Stimulated activated CD4-positive, alpha-beta T cell treated with anti-CD3 and anti-CD28 coated beads, Interleukin-12 subunit alpha, Interleukin-12 subunit beta, amount 100 ng/mL, for 4 hours (primary cell): ENCODE measurements at regions not wholly inside any gene's neighbourhood (a gene's known extent, or its start where the extent isn't known, plus 50 kb on each side); places are given as distances from the start of the nearest gene placed in this dataset.
"Not testable (repeated sequence)": the region's sequence is repeated elsewhere in the genome, so short reads cannot be mapped to it uniquely, and the experiment has no call there.

ENCODE experiments used
- DNase-seq: peaks from one replicate; pipeline ENCODE4 v3.0.0-alpha.2; 2020

DNA sequence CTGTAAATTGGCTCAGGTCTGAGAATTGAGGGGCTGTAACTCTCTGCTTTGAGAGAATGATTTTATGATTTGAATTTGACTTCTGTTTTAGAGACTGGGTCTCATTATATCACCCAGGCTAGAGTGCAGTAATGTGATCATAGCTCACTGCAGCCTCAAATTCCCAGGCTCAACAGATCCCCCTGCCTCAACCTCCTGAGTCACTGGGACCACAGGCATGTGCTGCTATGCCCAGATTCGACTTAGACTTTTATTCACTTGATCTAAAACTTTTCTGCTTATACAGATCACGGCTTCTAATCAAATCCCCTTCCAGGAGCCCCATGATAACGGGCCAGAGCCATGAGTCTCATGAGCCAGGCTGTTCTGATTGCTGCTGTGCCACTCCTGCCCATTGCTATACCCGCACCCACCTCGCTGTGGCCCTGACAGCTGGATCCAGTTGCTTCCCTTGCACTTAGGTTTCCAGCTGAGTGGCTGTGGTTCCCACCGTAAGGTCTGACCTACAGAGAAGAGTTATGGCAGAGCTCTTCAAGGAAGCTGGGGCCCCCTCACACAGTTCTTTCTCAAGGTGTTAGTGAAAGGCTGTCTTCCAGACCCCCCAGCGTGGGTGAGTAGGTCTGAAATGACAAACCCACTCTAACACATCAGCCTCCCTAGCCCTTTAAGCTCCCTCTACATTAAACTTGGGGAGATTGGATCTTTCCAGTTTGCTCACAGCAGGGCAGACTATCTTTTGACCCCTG is 251.2 kb upstream of the SGCG start:
- no peak for DNase-seq

DNA sequence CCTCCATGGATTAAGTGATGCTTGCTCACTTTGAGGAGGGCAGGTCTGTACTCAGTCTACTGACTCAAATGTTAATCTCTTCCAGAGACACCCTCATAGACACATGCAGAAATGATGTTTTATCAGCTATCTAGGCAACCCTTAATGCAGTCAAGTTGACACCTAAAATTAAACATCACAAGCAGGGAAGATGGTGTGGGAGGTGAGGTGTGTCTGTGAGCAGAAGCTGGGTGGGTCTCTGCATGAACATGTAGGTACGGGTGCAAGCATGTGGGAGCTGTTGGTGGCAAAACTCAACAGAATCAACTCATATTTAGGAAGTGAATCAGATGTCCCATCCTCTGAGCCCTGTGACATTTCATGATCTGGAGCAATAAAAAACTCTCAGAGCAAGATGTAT is 249.2 kb upstream of the SGCG start:
- no peak for DNase-seq

DNA sequence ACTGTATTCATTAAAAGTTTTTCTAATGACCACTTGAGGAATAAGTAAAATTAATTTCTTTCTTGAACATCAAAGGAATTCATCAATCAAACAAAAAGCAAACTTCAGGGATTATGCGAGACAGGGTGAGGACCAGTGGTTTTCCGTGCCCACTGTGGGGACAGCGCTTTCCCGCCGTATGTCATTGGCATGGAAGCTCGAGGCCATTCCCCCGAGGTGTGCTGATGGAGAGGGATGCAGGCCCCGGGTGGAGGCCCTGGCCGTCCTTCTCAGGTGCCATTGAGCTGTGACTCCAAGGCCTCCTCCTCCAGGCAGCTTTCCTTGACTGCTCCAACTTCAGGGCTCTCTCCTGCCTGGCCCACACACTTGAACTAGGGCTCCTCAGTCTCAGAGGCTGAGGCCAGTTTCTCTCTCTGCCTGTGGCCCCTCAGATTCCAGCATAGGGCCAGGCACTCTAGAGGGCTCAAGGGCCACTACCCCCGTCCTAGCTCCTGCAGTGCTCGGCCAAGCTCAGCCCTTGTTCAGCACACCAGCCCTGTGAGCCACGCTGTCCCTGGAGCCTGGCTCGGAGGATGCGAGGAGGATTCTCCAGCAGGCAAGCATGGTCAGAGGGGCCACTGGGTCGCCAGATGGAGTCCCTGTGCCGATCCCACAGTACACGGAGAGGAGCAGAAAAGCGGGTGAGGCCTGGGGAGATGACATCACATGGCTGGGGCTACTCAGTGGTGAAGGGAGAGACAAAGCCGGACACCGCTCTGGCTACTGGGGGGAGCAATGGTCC is 248.0 kb upstream of the SGCG start:
- DNase-seq: not testable (repeated sequence)

DNA sequence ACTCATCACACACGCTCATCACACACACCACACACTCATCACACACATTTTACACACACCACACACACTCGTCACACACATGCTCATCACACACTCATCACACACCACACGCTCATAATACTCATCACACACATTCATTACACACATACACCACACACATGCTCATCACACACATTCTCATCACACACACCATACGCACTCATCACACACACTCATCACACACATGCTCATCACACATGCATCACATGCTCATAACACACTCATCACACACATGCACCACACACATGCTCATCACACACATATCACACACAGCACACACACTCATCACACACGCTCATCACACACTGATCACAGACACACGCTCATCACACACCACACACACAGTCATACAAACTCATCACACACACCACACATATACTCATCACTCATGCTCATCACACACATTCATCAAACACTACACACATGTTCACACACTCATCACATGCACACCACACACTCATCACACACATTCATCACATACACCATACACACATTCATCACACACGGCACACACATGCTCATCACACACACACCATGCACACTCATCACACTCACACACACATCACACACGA is 247.1 kb upstream of the SGCG start:
- no peak for DNase-seq

DNA sequence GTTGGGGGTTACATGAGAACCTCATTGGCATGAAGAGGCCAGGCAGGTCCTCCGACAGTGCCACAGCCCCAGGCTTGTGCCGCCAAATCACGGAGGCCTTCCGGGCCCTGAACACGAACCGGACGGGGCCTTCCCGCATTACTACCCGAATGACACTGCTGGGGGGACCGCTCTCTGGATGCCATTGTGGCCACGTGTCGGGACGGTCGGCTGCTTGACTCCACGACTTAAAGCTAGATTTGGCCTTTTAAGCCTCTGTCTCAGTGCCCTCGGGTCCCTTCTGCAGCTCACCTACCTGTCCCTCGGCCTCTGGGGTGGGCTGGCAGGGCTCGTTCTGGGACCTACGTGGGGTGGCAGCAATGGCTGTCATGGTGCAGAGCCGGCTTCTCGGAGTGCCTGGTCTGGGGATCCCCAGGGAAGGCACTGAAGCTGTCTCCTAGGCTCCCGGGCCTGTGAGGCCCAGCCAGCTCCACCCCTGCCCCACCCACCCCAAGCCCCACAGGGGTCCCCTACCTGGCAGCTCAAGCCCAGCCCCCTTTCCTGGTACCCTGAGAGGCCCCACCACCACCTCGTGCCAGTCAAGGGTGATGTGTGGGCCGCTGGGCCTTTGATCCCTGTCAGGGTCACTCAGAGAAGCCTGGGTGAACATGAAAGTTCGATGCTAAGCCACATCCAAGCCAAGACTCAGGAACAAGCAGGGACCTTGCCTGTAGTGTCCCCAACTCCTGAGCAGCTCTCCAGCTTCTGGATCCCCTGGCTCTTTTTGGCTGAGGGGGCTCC is 245.8 kb upstream of the SGCG start:
- no peak for DNase-seq

DNA sequence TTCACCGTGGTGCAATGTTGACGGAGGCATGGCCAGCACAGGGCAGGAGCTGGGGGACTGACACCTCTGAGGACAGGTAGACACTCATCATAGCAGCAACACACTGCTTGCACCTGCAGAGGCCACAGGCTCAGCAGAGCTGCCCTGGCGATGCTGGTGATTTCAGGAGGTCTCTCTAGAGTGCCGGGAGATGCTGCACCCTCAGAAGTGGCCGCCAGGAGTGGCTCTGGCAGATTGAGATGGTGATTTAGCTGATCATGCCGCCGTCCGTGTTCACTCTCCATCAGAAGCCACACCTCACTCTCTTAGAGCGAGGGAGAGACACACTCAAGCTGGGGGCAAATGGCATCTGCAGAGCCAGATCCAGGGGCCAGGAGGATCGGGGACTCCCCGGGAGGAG is 244.6 kb upstream of the SGCG start:
- DNase-seq: no peak

DNA sequence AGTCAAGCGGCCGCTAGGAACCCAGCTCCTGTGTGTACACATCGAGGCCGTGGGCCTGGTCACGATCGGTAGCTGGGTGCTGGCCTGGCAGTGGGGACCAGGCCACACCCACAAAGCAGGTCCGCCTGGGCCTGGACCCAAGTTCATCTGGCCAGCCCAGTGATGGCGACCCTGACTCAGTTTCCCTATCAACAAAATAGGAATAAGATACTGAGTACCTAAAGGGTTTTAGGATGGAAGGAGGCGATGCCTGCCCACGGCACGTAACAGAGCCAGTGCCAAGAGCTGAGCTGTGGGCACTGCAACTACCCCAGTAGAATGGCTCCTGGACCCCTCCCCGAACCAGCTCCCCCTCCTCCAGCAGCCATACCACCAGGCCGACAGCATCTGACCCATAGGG is 243.5 kb upstream of the SGCG start:
- no peak for DNase-seq

DNA sequence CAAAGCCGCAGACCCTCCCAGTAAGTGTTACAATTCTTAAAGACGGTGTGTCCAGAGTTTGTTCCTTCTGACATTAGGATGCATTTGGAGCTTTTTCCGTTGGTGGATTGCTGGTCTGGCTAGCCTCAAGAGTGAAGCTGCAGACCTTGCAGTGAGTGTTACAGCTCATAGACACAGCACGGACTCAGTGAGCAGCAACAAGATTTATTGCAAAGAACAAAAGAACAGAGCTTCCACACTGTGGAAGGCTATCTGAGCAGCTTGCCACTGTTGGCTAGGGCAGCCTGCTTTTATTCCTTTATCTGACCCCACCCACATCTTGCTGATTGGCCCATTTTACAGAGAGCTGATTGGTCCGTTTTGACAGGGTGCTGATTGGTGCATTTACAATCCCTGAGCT is 242.8 kb upstream of the SGCG start:
- no peak for DNase-seq

DNA sequence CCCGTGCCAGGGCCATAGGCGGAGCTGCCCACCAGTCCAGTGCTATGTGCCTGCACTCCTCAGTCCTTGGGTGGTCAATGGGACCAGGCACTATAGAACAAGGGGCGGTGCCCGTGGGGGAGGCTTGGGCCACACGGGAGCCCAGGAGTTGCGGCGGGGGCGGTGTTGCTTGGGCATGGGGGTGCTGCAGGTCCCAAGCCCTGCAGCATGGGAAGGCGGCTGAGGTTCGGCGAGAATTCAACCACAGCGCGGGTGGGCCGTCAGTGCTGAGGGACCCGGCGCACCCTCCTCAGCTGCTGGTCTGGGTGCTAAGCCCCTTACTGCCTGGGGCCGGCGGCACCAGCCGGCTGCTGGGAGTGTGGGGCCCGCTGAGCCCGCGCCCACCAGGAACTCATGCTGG is 242.2 kb upstream of the SGCG start:
- no peak for DNase-seq

DNA sequence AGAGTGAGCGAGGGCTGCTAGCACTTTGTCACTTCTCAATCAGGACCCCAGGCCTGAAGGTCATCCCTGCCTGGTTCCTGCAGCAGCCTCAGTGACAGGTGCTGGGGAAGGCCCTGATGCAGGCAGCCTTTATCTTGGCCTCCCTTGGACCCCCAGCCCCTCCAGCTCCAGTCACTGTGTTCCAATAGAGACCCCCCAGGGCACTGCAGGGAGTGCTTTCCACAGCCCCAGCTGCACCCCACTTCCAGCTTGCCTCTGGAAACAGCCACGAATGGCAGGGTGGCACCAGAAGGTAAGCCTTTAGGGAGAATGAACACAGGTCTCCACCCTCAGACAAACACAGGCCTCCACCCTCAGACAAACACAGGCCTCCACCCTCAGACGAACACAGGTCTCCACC is 241.6 kb upstream of the SGCG start:
- no peak for DNase-seq

DNA sequence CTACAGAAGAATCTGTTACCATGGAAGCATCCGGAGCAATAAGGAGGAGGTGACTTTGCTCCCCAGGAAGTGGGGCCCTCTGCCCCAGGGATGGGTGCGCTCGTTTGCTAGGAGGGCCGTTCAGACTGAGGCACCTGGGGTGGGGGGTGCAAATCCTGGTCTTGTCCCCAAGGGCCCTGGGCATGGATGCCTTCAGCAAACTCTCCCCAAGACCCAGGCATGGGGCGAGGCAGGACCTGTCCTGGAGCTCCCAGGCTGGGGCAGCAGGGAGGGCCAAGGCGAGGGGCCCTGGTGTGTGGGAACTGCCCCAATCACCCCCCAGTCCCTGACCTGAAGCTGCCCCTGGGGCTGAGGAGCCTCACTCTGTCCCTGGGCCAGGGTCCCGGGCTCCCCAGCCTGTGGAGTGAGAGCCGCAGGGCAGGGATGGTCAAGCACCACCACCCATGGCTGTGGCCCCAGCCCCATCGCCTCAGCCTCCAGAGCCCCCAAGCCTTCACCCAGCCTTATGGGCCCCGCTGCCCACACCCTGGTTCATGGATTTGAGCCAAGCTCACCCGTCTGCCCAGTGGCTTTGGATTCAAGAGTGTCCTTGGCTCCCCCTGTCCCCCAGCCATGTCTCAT is 240.6 kb upstream of the SGCG start:
- DNase-seq: no peak

DNA sequence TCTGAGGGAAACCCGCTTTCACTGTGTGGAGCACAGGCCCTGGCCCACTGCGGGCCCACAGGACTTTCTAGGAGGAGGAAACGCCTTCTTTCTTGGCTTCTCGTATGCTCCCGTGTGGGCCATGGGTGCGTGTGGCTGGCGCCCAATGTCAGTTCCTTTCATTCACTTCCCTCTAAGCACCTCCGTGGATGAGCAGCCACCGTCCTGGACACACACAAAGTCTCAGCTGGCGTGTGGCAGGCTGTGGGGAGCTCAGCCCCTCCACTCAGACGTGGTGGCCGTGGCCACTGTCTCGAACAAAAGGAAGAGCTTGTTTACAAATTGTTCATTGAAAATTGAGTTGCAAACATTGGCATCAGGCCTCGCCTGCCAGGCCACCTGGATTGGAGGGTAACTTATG is 240.0 kb upstream of the SGCG start:
- no peak for DNase-seq

DNA sequence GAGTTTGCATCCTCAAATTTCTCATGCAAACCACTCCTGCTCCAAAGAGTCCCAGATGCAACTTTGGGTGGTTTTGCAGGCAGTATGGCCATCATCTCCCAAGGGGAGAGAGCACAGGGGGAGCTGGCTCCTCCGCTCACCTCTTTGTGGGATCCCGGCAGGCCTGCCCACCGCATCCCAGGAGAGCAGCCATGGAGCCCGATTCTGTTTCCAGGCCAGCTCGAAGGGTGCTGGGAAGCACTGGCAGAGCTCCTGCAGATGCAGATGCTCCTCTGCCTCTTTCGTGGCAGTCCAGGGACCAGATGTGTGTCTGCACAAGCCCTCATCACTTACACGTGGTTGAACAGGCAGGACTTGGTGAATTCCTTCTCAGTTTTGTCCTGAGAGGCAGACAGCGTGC is 239.3 kb upstream of the SGCG start:
- DNase-seq: not testable (repeated sequence)

DNA sequence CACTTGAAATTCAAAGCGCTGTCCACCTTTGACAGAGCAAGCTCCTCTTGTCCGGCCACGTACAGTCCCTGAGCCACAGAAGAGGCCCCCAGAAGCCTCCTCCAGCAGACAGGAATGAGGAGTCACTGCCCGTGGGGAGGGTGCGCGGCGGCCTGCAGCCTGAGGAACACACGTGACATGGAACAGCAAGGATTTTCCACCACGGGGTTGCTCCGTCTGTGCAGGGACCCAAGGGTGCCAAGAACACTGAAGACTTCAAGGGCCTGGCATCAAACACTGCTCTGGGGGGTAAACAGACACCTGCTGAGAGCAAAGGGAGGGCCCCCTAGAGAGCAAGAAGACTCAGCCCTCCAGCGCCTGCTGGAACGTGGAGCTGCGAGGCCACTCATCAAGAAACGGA is 237.9 kb upstream of the SGCG start:
- not testable (repeated sequence) for DNase-seq

DNA sequence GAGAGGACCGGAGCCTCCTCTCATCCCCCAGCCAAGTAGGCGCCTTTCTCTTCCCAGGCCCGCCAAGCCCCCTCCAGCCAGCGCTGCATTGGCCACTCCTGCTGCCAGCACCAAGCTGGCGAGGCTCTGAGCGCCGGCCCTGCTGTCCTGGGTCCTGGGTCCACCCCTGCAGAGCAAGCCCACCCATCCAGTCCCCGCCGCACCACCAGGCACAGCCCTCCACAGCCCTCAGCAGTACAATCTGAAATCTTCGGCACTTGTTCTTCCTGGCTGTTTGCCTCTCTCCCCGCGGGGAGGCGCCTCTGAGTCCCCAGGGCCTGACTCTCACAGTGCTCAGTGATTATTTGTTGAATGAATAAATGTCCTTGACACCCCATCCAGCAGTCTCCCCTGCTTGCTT is 236.4 kb upstream of the SGCG start:
- DNase-seq: no peak

DNA sequence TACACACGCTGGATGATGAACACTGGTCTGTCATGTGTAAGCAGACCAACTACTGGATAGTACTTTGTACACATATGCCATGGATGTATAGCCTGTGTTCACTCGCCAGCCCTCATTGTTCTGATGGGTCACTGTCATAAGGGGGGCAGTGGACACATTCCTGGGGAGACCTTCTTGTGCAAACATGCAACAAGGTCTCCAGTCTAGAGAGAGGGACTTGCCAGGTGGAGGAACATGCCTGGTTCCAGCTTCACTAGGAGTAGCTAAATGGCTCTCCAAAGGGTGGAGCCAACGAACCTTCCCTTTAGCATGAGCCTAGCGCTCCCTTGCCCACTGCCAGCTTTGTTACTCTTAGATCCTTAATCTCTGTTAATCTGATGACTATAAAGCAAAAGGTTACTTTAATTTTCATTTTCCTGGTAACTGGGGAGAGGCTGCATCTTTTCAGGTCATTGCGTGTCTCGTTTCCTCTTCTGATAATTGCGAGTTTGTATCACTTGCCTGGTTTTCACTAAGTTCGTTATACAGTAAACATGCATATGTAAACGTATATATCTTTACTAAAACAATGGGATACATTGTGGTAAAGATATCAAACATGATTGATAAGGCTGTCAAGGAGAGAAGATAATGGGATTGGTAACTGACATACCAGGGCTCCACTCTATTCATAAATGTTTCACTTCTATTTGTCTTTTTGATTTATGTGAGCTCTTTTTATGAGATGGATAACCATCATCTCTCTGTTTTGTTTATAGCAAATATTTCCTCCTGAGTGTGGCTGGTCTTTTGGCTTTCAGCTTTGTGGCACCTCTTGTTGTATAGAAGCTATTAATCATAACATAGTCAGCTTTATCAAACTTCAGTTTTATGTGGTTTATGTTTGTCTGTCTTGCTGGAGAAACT is 235.2 kb upstream of the SGCG start:
- DNase-seq: no peak

DNA sequence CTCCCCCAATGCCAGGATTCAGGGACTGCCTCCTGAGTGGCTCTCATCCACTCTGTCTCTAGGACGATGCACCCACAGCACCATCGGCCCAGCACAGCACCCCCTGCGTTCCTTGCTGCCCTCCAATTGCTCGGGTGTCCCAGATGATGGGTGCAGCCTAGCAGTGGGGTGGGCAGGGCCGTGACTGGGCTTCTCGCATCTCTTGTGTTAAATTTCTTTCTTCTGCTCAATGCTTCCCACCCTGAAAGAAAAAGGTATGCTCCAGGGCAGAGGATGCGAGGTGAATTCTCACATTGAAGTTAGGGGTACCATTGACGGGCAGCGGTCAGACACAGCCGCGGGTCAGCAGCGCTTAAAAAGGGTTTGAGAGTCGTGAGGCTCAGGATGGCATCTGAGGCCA is 232.4 kb upstream of the SGCG start:
- DNase-seq: no peak

DNA sequence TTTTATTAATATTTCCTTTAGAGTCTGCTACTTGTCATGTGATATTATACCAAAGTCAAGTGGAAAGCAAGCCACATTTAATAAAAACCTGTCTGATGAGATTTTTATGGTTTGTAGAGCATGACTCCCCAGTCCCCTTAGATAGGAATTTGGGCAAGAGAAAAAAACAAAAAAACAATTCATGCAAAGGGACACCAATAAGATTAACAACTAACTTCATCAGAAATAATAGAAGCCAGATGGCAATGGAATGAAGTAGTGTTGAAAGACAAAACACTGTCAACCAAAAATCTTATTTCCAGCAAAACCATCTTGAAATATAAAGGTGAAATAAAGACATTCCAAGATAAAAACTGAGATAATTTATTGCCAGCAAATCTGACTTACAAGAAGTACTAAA is 228.8 kb upstream of the SGCG start:
- not testable (repeated sequence) for DNase-seq

DNA sequence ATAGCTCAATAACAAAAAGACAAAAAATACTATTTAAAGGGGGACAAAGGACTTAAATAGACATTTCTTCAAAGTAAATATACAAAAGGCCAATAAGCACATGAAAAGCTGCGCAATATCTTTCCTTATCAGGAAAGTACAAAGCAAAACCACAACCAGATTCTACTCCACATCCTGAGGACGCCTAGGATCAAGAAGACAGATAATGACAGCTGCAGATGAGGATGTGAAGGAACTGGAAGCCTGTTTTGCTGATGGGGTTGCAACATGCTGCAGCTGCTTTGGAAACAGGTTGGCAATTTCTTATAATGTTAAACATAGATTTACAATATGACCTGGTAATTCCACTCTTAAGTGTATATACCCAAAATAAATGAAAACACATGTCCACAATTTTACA is 225.6 kb upstream of the SGCG start:
- DNase-seq: not testable (repeated sequence)

DNA sequence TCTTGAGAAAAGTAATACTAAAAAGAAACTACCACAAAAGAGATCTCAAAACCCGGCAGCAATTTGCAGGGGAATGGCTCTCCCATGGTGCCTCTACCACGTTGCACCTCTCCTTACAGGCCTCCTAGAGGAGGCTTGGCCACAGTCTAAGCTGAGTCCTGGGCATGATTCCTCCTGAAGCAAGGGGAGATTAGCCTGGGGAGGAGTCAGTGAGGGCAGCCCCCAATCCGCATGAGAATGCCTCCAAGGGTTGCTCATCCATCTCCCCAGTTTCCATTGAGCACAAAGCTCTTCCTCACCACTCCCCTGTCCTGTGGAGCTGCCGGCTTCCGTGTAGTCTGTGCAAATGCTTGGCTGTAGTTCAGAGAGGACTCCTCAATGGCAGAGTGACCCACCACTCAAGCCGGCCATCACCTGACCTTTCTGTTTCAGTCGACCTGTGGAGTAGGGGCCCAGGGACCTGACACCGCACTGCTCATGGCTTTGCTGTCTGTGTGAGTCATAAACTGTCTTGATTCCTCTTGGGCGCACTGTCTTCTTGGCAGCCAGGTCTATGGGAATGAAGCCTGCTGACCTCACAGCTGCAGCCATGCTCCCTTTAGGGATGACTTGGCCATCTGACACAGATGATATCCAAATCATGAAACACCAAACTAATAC is 224.2 kb upstream of the SGCG start:
- not testable (repeated sequence) for DNase-seq

DNA sequence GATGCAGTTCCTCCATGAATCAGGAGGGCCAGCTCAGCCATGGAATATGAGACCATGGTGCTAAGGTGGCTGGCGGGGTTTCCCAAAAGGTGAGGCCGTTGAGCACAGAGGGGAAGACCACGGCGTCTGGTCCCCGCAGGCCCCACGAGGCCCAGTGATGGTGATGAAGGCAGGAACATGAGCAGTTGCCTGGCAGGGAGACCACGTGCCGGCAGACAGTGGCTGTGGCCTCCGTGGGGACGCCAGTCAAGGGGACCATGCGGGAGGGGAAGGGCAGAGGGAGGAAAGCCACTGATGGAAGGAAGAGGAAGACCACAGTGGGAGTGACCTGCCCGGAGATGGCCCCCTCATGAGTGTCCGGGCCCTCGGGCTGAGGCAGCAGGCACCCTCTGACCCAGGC is 220.9 kb upstream of the SGCG start:
- DNase-seq: not testable (repeated sequence)
